ENCODE measurements at regions not wholly inside any gene's neighbourhood (a gene's known extent, or its start where the extent isn't known, plus 50 kb on each side); places are given as distances from the start of the nearest gene placed in this dataset.
"Not testable (repeated sequence)": the region's sequence is repeated elsewhere in the genome, so short reads cannot be mapped to it uniquely, and the experiment has no call there.

GRCh38 chr10:34878651-34879050 is 63.6 kb upstream of the PARD3 start:
- DNase-seq (ENCODE audit: low read depth, low spot score); CTCF ChIA-PET; ATAC-seq; H3K27me3 ChIP-seq (ENCODE audit: insufficient read depth, low read length); H3K9me3 ChIP-seq (ENCODE audit: control insufficient read depth in 1 of 2, insufficient read depth in 1 of 2, low read depth in 1 of 2, low read length in 2 of 2); H3K4me3 ChIP-seq (replicated peaks in 1 of 2; ENCODE audit: low read depth in 1 of 2, low read length in 2 of 2); H3K9ac ChIP-seq (ENCODE audit: low read length); H4K20me1 ChIP-seq (ENCODE audit: insufficient read depth); H2AFZ ChIP-seq (ENCODE audit: low read depth, low read length, poor library complexity, severe bottlenecking); H3K79me2 ChIP-seq (ENCODE audit: insufficient read depth, low read length); intact Hi-C loops (cut with micrococcal nuclease); POLR2A ChIA-PET; BruUV-seq (replicated peaks); RAD21 ChIA-PET (ENCODE audit: low non-redundant PET in 1 of 2, low total read pairs in 2 of 2, uncharacterized antibody in 2 of 2, unreplicated experiment in 2 of 2); H3K9me2 ChIP-seq (ENCODE audit: insufficient read depth); H3K27ac ChIP-seq (ENCODE audit: low read depth, low read length); H3K36me3 ChIP-seq (ENCODE audit: control insufficient read depth in 1 of 2, insufficient read depth in 2 of 2, low read length in 2 of 2); H3K4me2 ChIP-seq (ENCODE audit: low read length); H3K4me1 ChIP-seq (ENCODE audit: control insufficient read depth in 1 of 2, insufficient read depth in 2 of 2, low read length in 2 of 2): not testable (repeated sequence)

- CTCF ChIA-PET: interaction anchor here (1.4 kb wide), 1 partner anchor 64 kb away, joined by 3 read pairs; no protein-coding TSS in a partner anchor
- TF ChIP-seq SRF (IDR thresholded peaks at IDR 0.05; ENCODE audit: low read depth) (no peak), SIN3A (IDR thresholded peaks at IDR 0.05; ENCODE audit: low read depth) (no peak), EZH2 (IDR thresholded peaks at IDR 0.05) (no peak), ATF3 (IDR thresholded peaks at IDR 0.05) (no peak), CBX3 (IDR thresholded peaks at IDR 0.05; ENCODE audit: low read depth) (no peak), MAX (IDR thresholded peaks at IDR 0.05) (no peak), SP1 (IDR thresholded peaks at IDR 0.05; ENCODE audit: low read depth) (no peak), FOSL1 (IDR thresholded peaks at IDR 0.05; ENCODE audit: low read depth) (no peak), REST (IDR thresholded peaks at IDR 0.05; ENCODE audit: low read depth) (no peak), JUND (IDR thresholded peaks at IDR 0.05) (no peak), POLR2AphosphoS5 (IDR thresholded peaks at IDR 0.05; ENCODE audit: low read depth, low read length) (no peak), EGR1 (IDR thresholded peaks at IDR 0.05; ENCODE audit: low read depth) (no peak), YY1 (IDR thresholded peaks at IDR 0.05; ENCODE audit: extremely low read depth, insufficient replicate concordance, low read depth, low read length) (no peak), ZNF274 (IDR thresholded peaks at IDR 0.05; ENCODE audit: low read depth, low read length) (no peak), RAD21 (IDR thresholded peaks at IDR 0.05; ENCODE audit: low read depth) (no peak)
- Histone ChIP-seq H4K20me1 (ENCODE audit: insufficient read depth) (no peaks in the 10 kb centered on the region), H3K4me3 (replicated peaks in 1 of 2; ENCODE audit: low read depth in 1 of 2, low read length in 2 of 2) (no peak overlapping the region), H3K9me3 (ENCODE audit: control insufficient read depth in 1 of 2, insufficient read depth in 1 of 2, low read depth in 1 of 2, low read length in 2 of 2) (no peaks in the 10 kb centered on the region), H3K79me2 (ENCODE audit: insufficient read depth, low read length) (no peaks in the 10 kb centered on the region), H3K4me1 (ENCODE audit: control insufficient read depth in 1 of 2, insufficient read depth in 2 of 2, low read length in 2 of 2) (no peaks in the 10 kb centered on the region), H3K9me2 (ENCODE audit: insufficient read depth) (no peaks in the 10 kb centered on the region), H3K27me3 (ENCODE audit: insufficient read depth, low read length) (no peaks in the 10 kb centered on the region), H3K9ac (ENCODE audit: low read length) (no peak overlapping the region), H3K4me2 (ENCODE audit: low read length) (no peak overlapping the region), H2AFZ (ENCODE audit: low read depth, low read length, poor library complexity, severe bottlenecking) (no peak overlapping the region), H3K36me3 (ENCODE audit: control insufficient read depth in 1 of 2, insufficient read depth in 2 of 2, low read length in 2 of 2) (no peaks in the 10 kb centered on the region), H3K27ac (ENCODE audit: low read depth, low read length) (no peak overlapping the region)
- ATAC-seq (no peak), DNase-seq (ENCODE audit: low read depth, low spot score) (no peak)
- intact Hi-C loops (cut with micrococcal nuclease): no loop called here
- POLR2A ChIA-PET: no interaction called here
- no TSS peak for BruUV-seq (replicated peaks)
- RAD21 ChIA-PET (ENCODE audit: low non-redundant PET in 1 of 2, low total read pairs in 2 of 2, uncharacterized antibody in 2 of 2, unreplicated experiment in 2 of 2): no interaction called here
These were observed 60.0 kb upstream of the PARD3 start for GRCh38 chr10:34875061-34875460.
